ENCODE measurements at regions not wholly inside any gene's neighbourhood (a gene's known extent, or its start where the extent isn't known, plus 50 kb on each side); places are given as distances from the start of the nearest gene placed in this dataset.

DNA sequence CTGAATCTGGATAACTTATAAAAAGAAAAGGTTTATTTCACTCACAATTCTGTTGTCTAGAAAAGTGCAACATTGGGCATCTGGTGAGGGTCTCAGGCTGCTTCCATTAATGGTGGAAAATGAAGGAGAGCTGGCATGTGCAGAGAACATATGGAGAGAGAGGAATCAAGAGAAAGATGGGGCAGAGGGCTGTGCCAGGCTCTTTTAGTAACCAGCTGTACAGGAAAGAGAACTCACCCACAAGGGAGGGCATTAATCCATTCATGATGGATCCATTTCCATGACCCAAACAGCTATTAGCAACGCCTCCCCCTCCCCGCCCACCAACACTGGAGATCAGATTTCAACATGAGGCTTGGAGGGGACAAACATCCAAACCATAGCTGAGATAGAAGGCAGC, 61.7 kb upstream of the LYZL1 start:
- WGBS (ENCODE audit: insufficient coverage, low coverage, missing lambda C conversion rate): 0% methylated on average over 2 of the region's 2 CpGs
- no TSS peak for BruUV-seq (replicated peaks)
- H3K4me1 ChIP-seq (replicated peaks in 1 of 2; ENCODE audit: control insufficient read depth in 2 of 2, insufficient read depth in 2 of 2, low read length in 2 of 2): peaks cover 0 to 7% of the 10 kb centered on the region in 2 experiments; a peak in 3 of 5 replicates
- no peak for DNase-seq (ENCODE audit: extremely low read depth in 1 of 4, low spot score in 3 of 4)
- no peaks in the 10 kb centered on the region for H3K36me3 ChIP-seq (ENCODE audit: control insufficient read depth, insufficient read depth, low read length)
- no peaks in the 10 kb centered on the region for H3K79me2 ChIP-seq (ENCODE audit: control insufficient read depth, insufficient read depth, low read length)
- no peak for FAIRE-seq
- no peak overlapping the region for H2AFZ ChIP-seq (ENCODE audit: low read depth, low read length)
- H3K4me2 ChIP-seq (ENCODE audit: insufficient read depth, low read length): no peak overlapping the region
- H3K9me3 ChIP-seq (replicated peaks; ENCODE audit: control insufficient read depth, insufficient read depth, low read depth, low read length): no peaks in the 10 kb centered on the region; the same call in 1 of the 2 replicates
- ChIA-PET CTCF (ENCODE audit: low intra/inter-chr PET ratio) (no interaction called here), POLR2A (interaction anchor here (0.6 to 1.4 kb wide), 2 partner anchors 40 to 601 kb away, joined by 3 to 4 read pairs; no protein-coding TSS in a partner anchor)
- no peak overlapping the region for H3K4me3 ChIP-seq
- no peaks in the 10 kb centered on the region for H3K9me1 ChIP-seq (ENCODE audit: control insufficient read depth, insufficient read depth, low read length)
- in situ Hi-C loops (cut with MboI): no loop called here
- no peak overlapping the region for H3K9ac ChIP-seq (ENCODE audit: insufficient read depth in 1 of 2, low read depth in 2 of 2, low read length in 2 of 2)
- H3K27ac ChIP-seq (ENCODE audit: extremely low read depth, low read depth, low read length): no peak overlapping the region
- no peaks in the 10 kb centered on the region for H4K20me1 ChIP-seq (replicated peaks; ENCODE audit: control insufficient read depth, insufficient read depth, low read length)
- H3K27me3 ChIP-seq (ENCODE audit: control insufficient read depth in 2 of 2, insufficient read depth in 2 of 2, low read length in 2 of 2): peaks cover 0 to 7% of the 10 kb centered on the region in 2 experiments; a peak in 2 of 5 replicates
- no peak for ATAC-seq
- intact Hi-C loops (cut with micrococcal nuclease): no loop called here
- TF ChIP-seq, protein P1, sequence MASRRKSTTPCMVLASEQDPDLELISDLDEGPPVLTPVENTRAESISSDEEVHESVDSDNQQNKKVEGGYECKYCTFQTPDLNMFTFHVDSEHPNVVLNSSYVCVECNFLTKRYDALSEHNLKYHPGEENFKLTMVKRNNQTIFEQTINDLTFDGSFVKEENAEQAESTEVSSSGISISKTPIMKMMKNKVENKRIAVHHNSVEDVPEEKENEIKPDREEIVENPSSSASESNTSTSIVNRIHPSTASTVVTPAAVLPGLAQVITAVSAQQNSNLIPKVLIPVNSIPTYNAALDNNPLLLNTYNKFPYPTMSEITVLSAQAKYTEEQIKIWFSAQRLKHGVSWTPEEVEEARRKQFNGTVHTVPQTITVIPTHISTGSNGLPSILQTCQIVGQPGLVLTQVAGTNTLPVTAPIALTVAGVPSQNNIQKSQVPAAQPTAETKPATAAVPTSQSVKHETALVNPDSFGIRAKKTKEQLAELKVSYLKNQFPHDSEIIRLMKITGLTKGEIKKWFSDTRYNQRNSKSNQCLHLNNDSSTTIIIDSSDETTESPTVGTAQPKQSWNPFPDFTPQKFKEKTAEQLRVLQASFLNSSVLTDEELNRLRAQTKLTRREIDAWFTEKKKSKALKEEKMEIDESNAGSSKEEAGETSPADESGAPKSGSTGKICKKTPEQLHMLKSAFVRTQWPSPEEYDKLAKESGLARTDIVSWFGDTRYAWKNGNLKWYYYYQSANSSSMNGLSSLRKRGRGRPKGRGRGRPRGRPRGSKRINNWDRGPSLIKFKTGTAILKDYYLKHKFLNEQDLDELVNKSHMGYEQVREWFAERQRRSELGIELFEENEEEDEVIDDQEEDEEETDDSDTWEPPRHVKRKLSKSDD (conservative IDR thresholded peaks at IDR 0.05; ENCODE audit: low read length): no peak
- TF ChIP-seq ZNF3 (CRISPR knock-in tag; IDR thresholded peaks at IDR 0.05): no peak
- TF ChIP-seq CHCHD3 (CRISPR knock-in tag; IDR thresholded peaks at IDR 0.05): no peak
- TF ChIP-seq KDM1A (IDR thresholded peaks at IDR 0.05): no peak
- no peak for TF ChIP-seq CREBBP (IDR thresholded peaks at IDR 0.05; ENCODE audit: low read depth, low read length)
- TF ChIP-seq PHF20 (IDR thresholded peaks at IDR 0.05; ENCODE audit: partially characterized antibody): no peak
- no peak for TF ChIP-seq ZNF184 (CRISPR knock-in tag; IDR thresholded peaks at IDR 0.05)
- TF ChIP-seq, protein P2, sequence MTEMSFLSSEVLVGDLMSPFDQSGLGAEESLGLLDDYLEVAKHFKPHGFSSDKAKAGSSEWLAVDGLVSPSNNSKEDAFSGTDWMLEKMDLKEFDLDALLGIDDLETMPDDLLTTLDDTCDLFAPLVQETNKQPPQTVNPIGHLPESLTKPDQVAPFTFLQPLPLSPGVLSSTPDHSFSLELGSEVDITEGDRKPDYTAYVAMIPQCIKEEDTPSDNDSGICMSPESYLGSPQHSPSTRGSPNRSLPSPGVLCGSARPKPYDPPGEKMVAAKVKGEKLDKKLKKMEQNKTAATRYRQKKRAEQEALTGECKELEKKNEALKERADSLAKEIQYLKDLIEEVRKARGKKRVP (CRISPR knock-in tag; IDR thresholded peaks at IDR 0.05): no peak
- no peak for TF ChIP-seq KAT2B (IDR thresholded peaks at IDR 0.05; ENCODE audit: low read depth, low read length)
- TF ChIP-seq MAFG (tag; conservative IDR thresholded peaks at IDR 0.05): no peak
- TF ChIP-seq, protein P3, sequence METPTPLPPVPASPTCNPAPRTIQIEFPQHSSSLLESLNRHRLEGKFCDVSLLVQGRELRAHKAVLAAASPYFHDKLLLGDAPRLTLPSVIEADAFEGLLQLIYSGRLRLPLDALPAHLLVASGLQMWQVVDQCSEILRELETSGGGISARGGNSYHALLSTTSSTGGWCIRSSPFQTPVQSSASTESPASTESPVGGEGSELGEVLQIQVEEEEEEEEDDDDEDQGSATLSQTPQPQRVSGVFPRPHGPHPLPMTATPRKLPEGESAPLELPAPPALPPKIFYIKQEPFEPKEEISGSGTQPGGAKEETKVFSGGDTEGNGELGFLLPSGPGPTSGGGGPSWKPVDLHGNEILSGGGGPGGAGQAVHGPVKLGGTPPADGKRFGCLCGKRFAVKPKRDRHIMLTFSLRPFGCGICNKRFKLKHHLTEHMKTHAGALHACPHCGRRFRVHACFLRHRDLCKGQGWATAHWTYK (CRISPR knock-in tag; IDR thresholded peaks at IDR 0.05): no peak
- no peak for TF ChIP-seq PHB (CRISPR knock-in tag; IDR thresholded peaks at IDR 0.05)
- TF ChIP-seq SLC30A9 (CRISPR knock-in tag; IDR thresholded peaks at IDR 0.05): no peak
- no peak for TF ChIP-seq ZNF232 (CRISPR knock-in tag; IDR thresholded peaks at IDR 0.05)
- TF ChIP-seq, protein P4, sequence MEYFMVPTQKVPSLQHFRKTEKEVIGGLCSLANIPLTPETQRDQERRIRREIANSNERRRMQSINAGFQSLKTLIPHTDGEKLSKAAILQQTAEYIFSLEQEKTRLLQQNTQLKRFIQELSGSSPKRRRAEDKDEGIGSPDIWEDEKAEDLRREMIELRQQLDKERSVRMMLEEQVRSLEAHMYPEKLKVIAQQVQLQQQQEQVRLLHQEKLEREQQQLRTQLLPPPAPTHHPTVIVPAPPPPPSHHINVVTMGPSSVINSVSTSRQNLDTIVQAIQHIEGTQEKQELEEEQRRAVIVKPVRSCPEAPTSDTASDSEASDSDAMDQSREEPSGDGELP (CRISPR knock-in tag; IDR thresholded peaks at IDR 0.05; ENCODE audit: borderline replicate concordance): no peak
- TF ChIP-seq ZBED1 (IDR thresholded peaks at IDR 0.05): no peak
- no peak for TF ChIP-seq MCM7 (IDR thresholded peaks at IDR 0.05)
- no peak for TF ChIP-seq ZNF324 (CRISPR knock-in tag; IDR thresholded peaks at IDR 0.05)
